ENCODE measurements at regions not wholly inside any gene's neighbourhood (a gene's known extent, or its start where the extent isn't known, plus 50 kb on each side); places are given as distances from the start of the nearest gene placed in this dataset.

GRCh38 chr16:73268366-73268993, 220.6 kb upstream of the ZFHX3 start:
- CTCF ChIA-PET: interaction anchor here (0.6 kb wide), 1 partner anchor 268 kb away, joined by 7 read pairs; no protein-coding TSS in a partner anchor

GRCh38 chr16:73265935-73266334, 218.0 kb upstream of the ZFHX3 start:
- intact Hi-C loops (cut with micrococcal nuclease; ENCODE audit: unreplicated experiment) (no loop called here), in situ Hi-C loops (cut with HindIII; ENCODE audit: low pct_unique_long_range_greater_than_20kb, low sequenced_read_pairs) (no loop called here)
- no peaks in the 10 kb centered on the region for H3K36me3 ChIP-seq (ENCODE audit: control insufficient read depth, insufficient read depth, low read length)
- ChIA-PET CTCF (no interaction called here), POLR2A (no interaction called here)
- H3K27ac ChIP-seq (ENCODE audit: low read length): no peak overlapping the region
- DNase-seq (ENCODE audit: low read depth, low spot score) (no peak), ATAC-seq (no peak)
- no TSS peak for BruUV-seq (replicated peaks)
- H3K9me3 ChIP-seq (ENCODE audit: control insufficient read depth, insufficient read depth, low read depth, low read length): no peaks in the 10 kb centered on the region
- H3K4me3 ChIP-seq (ENCODE audit: low read depth in 2 of 2, low read length in 2 of 2): no peak overlapping the region
- no peaks in the 10 kb centered on the region for H3K4me1 ChIP-seq (ENCODE audit: control insufficient read depth, insufficient read depth, low read length)
- no peaks in the 10 kb centered on the region for H3K27me3 ChIP-seq (ENCODE audit: control insufficient read depth, insufficient read depth, low read length)
- TF ChIP-seq CTCF (IDR thresholded peaks at IDR 0.05): no peak
- no peak for TF ChIP-seq REST (IDR thresholded peaks at IDR 0.05; ENCODE audit: insufficient read depth in 1 of 2, low read depth in 2 of 2, low read length in 1 of 2)
- no peak for TF ChIP-seq POLR2AphosphoS5 (IDR thresholded peaks at IDR 0.05; ENCODE audit: low read depth, low read length)
- no peak for TF ChIP-seq TCF7L2 (IDR thresholded peaks at IDR 0.05; ENCODE audit: low read depth, low read length)
- TF ChIP-seq SIN3A (IDR thresholded peaks at IDR 0.05; ENCODE audit: borderline replicate concordance, insufficient read depth, low read depth, low read length): no peak

More at GRCh38 chr16:73268366-73268993, 220.6 kb upstream of the ZFHX3 start:
- H3K4me3 ChIP-seq (ENCODE audit: low read depth in 2 of 2, low read length in 2 of 2): no peak overlapping the region
- intact Hi-C loops (cut with micrococcal nuclease; ENCODE audit: unreplicated experiment): no loop called here
- H3K9me3 ChIP-seq (ENCODE audit: control insufficient read depth, insufficient read depth, low read depth, low read length): no peaks in the 10 kb centered on the region
- no TSS peak for BruUV-seq (replicated peaks)
- POLR2A ChIA-PET: no interaction called here
- no peaks in the 10 kb centered on the region for H3K4me1 ChIP-seq (ENCODE audit: control insufficient read depth, insufficient read depth, low read length)
- no peak overlapping the region for H3K27ac ChIP-seq (ENCODE audit: low read length)
- TF ChIP-seq TCF7L2 (IDR thresholded peaks at IDR 0.05; ENCODE audit: low read depth, low read length) (no peak), SIN3A (IDR thresholded peaks at IDR 0.05; ENCODE audit: borderline replicate concordance, insufficient read depth, low read depth, low read length) (no peak), REST (IDR thresholded peaks at IDR 0.05; ENCODE audit: insufficient read depth in 1 of 2, low read depth in 2 of 2, low read length in 1 of 2) (no peak), CTCF (IDR thresholded peaks at IDR 0.05) (peak; percentile 15; the same call in 1 of the 2 replicates)
- DNase-seq (ENCODE audit: low read depth, low spot score): no peak
- no peak for ATAC-seq
- H3K27me3 ChIP-seq (ENCODE audit: control insufficient read depth, insufficient read depth, low read length): no peaks in the 10 kb centered on the region
- no peaks in the 10 kb centered on the region for H3K36me3 ChIP-seq (ENCODE audit: control insufficient read depth, insufficient read depth, low read length)
- in situ Hi-C loops (cut with HindIII; ENCODE audit: low pct_unique_long_range_greater_than_20kb, low sequenced_read_pairs): no loop called here

Measured in Panc1 (cell line).